Islet of Langerhans (tissue), 1 donor: ENCODE measurements at regions not wholly inside any gene's neighbourhood (a gene's known extent, or its start where the extent isn't known, plus 50 kb on each side); places are given as distances from the start of the nearest gene placed in this dataset.
"Not testable (repeated sequence)": the region's sequence is repeated elsewhere in the genome, so short reads cannot be mapped to it uniquely, and the experiment has no call there.

Experiments used
- FAIRE-seq: peaks from one replicate; lab custom pipeline; 2011; peaks lifted over from hg19 to GRCh38; lab: Jason Lieb, UNC

- FAIRE-seq: not testable (repeated sequence)
Observed at GRCh38 chr6:49274809-49275769, 188.0 kb downstream of the MMUT start.

- FAIRE-seq: no peak
Observed at GRCh38 chr6:49269190-49269589, 193.9 kb downstream of the MMUT start.

GRCh38 chr6:49264909-49265308, 198.1 kb downstream of the MMUT start:
- no peak for FAIRE-seq

GRCh38 chr6:49264496-49264895, 198.6 kb downstream of the MMUT start:
- FAIRE-seq: no peak

- no peak for FAIRE-seq
Observed at GRCh38 chr6:49257549-49257948, 205.5 kb downstream of the MMUT start.

GRCh38 chr6:49255335-49255734, 207.7 kb downstream of the MMUT start:
- no peak for FAIRE-seq

- FAIRE-seq: no peak
Observed at GRCh38 chr6:49252901-49253300, 210.2 kb downstream of the MMUT start.

- FAIRE-seq: no peak
Observed at GRCh38 chr6:49233483-49233882, 229.6 kb downstream of the MMUT start.

- FAIRE-seq: no peak
Observed at GRCh38 chr6:49225471-49225870, 237.6 kb downstream of the MMUT start.

- FAIRE-seq: no peak
Observed at GRCh38 chr6:49220293-49220692, 242.8 kb downstream of the MMUT start.

GRCh38 chr6:49205526-49205925, 257.5 kb downstream of the MMUT start:
- no peak for FAIRE-seq

- no peak for FAIRE-seq
Observed at GRCh38 chr6:49202924-49203536, 260.0 kb downstream of the MMUT start.

GRCh38 chr6:49198015-49198414, 265.0 kb downstream of the MMUT start:
- FAIRE-seq: peak; percentile 27

GRCh38 chr6:49162379-49162778, 300.7 kb downstream of the MMUT start:
- FAIRE-seq: not testable (repeated sequence)

GRCh38 chr6:49155316-49155715, 307.7 kb downstream of the MMUT start:
- no peak for FAIRE-seq

- no peak for FAIRE-seq
Observed at GRCh38 chr6:49151957-49152356, 311.1 kb downstream of the MMUT start.

GRCh38 chr6:49151461-49151860, 311.6 kb downstream of the MMUT start:
- FAIRE-seq: no peak

GRCh38 chr6:49151033-49151432, 312.0 kb downstream of the MMUT start:
- FAIRE-seq: no peak

GRCh38 chr6:49145280-49145679, 317.8 kb downstream of the MMUT start:
- no peak for FAIRE-seq

- FAIRE-seq: no peak
Observed at GRCh38 chr6:49142421-49143151, 320.5 kb downstream of the MMUT start.

GRCh38 chr6:49121970-49122369, 341.1 kb downstream of the MMUT start:
- no peak for FAIRE-seq

- FAIRE-seq: no peak
Observed at GRCh38 chr6:49118478-49118877, 344.6 kb downstream of the MMUT start.

- no peak for FAIRE-seq
Observed at GRCh38 chr6:49110916-49111315, 352.1 kb downstream of the MMUT start.
